T-helper 2 cell (primary cell): ENCODE measurements at regions not wholly inside any gene's neighbourhood (a gene's known extent, or its start where the extent isn't known, plus 50 kb on each side); places are given as distances from the start of the nearest gene placed in this dataset.

Source experiments
- DNase-seq, 5 experiments: peaks; one replicate each; pipeline versions ENCODE4 v3.0.0 to v3.0.0-alpha.2; 2012 to 2022

DNA sequence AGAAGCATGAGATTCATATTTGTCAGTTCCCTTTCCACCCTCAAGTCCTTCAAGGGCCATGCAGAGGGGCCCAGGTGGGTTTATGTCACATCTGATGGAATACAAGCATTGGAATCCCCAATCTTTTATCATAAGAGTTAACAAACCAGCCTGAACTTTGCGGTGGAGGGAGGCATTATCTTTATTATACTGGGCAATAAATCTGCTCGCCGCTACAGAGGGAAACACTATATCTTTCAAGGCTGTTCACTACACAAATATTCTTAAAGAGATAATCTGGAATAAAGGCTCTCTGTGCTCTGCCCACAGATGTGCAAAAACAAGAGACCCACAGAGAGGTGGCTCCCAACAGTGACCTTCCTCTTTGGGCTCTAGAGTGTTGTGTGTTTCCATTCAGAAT, 153.6 kb upstream of the PLEKHA5 start:
- DNase-seq, result no peak

DNA sequence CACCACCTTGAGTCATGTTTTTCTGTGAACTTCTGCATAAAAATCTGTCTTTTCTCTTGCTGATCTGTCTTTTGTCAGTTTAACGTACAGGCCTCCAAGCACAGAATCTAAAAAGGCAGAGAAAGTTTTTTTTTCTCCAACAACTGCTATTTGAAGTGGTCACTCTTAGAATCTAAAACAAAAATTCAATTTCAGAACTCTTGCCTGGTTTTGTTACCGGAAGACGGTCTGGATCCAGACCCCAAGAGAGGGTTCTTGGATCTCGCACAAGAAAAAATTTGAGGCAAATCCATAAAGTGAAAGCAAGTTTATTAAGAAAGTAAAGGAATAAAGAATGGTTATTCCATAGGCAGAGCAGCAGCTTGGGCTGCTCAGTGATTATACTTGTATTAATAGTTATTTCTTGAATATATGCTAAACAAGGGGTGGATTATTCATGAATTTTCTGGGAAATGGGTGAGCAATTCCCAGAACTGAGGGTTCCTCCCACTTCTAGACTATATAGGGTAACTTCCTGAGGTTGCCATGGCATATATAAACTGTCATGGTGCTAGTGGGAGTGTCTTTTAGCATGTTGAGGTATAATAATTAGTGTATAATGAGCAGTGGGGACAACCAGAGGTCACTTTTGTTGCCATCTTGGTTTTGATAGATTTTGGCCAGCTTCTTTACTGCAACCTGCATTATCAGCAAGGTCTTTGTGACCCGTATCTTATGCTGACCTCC, 150.0 kb upstream of the PLEKHA5 start:
- DNase-seq, result no peak

DNA sequence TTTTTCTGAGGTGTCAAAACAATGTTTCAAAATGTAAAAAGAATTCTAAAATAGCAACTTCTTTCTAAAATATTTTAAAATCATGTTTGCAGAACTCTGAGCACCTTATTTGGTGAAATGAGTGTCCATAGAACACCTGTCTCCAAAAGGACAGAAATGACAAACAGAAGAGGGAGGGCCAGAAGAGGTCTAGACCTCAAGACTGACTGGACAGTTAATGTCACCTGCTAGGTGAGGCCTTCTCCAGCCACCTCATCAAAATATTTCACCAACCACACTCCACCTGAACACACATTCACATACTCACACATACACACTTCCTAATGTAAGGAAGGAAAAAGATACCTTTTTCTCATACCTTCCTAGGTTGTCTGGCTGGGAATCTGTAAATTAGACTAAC, 147.8 kb upstream of the PLEKHA5 start:
- no peak for DNase-seq

DNA sequence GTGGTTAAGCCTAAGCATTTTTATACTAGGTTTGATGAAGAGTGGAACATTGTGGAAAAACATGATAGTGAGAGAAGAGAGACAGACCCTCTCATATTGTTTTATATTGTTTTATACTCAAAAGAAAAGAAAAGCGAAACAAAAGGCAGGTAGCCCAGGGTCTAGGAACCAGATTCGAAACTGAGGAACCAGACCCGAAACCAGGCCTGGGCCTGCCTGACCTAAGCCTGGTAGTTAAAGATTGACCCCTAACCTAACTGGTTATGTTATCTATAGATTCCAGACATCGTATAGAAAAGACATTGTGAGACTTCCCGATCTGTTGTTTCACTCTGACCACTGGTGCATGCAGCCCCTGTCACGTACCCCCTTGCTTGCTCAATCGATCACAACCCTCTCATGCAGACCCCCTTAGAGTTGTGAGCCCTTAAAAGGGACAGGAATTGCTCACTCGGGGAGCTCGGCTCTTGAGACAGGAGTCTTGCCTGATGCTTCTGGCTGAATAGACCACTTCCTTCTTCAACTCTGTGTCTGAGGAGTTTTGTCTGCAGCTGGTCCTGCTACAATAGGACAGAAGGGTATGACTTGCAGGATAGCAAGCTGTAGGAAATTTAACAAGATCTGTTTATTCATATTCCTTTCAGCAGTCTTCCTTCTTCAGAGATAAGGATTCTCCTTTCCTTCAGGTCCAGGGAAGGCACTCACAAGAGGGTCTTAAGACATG, 147.1 kb upstream of the PLEKHA5 start:
- no peak for DNase-seq

DNA sequence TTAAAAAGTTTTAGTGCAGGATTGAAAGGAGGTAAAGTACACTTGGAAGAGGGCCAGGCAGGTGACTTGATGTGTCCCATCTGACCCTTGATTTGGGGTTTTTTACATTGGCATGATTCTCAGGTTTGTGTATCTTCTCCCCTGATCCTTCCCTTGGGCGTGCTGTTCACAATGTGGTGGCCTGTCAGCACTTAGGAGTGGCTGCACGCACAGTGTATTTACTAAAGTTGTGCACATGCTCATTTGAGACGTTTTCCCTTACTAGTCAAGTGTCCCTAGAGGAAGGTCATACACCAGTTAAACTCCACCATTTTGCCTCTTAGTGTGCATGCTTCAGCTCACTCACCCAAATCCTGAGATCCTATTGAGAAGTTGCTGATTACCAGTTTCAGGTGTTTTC, 145.7 kb upstream of the PLEKHA5 start:
- DNase-seq, result no peak

DNA sequence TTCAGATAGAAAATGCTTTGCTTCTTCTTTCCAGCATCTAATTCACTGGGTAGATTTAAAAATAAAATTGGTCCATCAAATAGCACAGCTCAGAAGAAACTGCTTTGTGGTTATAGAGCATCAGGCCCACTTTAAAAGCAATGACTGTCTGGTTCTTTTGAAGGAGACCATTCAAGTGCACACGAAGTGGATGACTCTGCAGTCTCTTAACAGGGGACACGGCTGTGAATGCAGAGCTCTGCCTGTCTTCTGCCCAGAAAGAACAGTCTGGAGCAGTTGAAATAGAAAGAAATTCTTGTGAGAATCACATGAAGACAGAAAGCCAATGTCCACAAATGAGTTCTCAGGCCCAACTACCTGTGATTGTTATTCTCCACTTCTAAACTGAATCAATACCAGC, 138.7 kb upstream of the PLEKHA5 start:
- no peak for DNase-seq

DNA sequence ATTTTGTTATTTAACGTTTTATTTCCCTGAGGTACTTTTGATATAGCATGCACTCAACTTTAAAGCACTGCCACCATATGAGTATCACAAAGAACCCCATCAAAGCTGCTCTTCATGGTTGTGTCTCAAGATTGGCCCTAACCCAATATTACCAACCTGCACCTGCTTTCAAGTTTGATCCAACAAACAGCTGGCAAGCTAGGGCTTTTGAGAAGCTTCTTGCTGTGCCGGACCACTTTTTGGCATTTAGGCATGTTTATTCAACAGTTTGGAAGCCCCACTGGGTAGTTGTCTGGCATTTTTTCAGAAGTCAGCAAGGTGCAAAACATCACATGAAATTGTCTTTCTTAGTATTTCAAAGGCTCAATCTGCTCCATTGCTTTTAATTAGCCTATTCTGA, 137.2 kb upstream of the PLEKHA5 start:
- no peak for DNase-seq

DNA sequence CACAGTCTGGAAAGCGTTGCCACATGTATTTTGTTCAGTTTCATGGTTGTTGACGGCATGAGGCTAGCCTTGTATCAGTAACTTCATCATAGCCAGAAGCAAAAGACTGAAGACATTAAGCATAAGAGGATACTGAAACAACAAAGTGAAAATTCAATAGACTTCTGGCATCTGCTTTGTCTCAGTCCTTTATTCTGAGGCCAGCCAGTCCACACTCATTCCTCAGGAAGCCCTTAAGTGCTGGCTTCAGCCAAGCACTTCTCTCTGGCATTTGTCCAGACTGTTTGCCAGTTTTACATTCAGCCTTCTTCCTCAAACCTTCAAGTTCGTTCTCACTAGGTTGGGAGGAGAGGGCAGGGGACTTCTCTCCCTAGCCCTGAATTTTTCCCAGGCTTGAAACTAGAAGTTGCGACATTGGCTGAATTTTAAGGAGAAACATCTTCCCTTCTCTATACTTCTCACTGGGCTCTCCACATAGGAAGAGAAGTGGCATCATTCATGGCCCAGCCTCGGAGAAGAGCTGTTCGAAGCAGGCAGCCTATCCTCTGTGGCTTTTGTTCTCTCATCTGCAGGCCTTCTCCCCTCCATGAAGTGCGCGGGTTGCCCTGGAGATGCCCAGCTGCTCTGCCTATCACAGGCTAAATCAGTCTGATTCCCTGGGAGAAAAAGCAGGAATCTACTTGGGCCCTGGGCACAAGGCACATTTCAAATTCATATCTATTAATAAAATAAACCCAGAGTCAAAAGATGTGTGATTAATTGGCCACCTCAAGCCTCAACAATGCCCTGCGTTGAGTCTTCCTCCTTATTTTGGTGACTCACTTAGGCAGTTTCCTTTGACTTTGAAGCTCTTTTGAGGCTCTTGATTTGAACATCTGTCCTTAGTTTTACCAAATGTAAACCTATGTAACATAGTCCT, 130.9 kb upstream of the PLEKHA5 start:
- no peak for DNase-seq

DNA sequence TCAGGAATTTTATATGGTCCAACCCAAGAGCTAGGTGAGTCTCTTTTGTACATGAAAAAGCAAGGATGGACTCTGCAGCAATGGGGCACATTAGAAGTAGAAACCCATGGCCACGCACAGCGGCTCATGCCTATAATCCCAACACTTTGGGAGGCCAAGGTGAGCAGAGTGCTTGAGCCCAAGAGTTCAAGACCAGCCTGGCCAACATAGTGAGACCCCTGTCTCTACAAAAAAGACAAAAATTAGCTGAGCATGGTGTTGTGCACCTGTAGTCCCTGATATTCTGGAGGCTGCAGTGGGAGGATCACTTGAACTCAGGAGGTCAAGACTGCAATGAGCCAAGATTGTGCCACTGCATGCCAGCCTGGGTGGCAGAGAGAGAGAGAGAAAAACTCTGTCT, 128.7 kb upstream of the PLEKHA5 start:
- no peak for DNase-seq

DNA sequence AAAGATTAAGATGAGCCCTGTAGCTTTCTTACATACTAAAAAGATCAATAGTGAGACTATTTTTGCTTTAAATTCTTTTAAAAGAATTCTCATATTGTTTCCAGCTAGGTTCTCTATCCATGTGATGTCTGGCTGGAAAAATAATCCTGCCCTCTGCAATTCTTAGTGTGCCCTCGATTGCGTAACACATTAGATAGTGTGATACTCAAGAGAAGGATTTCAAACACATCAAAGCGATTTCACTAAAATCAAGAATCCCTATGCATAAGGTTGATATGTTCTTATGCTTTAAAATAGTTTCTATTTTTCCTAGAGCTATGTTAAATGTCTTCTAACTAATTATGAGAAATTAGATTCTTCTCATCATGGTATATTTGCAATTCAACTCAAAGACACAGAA, 127.3 kb upstream of the PLEKHA5 start:
- no peak for DNase-seq

DNA sequence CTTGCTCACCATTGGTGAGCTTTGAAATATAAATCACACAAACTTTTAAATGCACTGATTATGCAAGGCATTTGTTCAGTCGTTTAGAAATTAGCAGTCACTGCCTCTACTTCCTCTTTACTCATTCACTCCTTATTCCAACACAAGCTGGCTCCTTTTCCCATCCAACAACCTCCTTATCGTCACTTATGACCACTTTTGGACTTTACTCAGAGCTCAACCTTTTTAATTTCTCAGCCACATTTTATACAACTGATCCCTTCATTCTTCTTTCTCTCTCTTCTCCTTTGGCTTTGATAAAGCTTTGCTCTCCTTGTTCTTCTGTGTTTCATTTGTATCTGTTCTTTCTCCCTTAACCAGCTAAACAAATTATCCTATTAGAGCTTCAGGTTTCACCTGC, 126.4 kb upstream of the PLEKHA5 start:
- no peak for DNase-seq

DNA sequence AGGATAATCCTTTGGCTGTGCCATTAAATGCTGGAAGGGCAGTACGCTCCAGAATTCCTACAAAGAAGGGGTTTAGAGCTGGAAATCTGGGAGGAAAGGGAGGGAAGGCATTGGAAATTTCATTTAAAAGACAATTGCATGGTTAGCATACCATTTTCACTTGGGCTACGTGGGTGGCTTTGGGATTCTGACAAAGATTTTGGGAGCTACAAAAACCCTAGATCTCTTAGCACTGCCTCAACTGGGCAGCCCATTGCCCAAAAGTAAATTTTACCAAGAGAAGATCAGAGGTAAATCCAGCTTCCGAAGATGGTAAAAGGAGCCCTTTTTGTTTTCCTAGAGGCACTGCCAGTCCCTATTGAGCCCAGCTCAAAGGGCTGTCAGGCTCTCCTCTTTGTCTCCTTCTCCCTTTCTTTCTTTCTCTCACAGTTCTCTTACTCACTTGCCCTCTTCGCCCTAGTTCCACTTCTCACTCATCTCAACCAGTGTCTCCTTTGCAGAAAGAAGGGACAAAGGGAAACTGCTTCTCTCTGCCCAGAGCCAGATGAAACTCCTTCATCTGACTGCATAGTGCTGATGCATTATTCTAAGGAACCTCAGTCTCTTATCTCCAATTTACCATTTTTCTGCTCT, 125.4 kb upstream of the PLEKHA5 start:
- no peak for DNase-seq

DNA sequence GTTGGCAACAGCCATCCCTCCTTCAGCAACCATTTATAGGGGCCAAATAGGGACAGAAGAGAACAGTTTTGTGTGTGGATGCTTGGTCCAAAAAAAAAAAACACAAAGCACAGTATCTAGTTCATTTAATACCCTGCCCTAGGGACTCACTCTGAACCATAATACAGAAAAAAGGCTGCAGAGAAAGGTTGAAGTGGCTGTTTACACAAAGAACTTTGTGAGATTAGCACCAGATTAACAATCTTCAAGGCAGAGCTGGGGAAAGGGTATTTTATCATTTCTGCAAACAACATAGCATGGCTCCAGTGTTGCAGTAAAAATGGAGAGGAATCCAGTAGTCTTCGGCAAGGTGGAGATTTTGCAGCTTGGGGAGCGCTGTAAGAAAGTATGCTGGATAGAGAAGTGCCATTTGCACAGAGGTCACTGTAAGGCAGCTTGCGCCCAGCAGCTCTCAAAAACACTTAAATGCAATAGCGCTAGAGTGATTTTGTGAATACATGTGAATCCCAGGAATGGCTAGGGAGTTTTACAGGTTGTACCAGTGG, 124.2 kb upstream of the PLEKHA5 start:
- DNase-seq, result no peak

DNA sequence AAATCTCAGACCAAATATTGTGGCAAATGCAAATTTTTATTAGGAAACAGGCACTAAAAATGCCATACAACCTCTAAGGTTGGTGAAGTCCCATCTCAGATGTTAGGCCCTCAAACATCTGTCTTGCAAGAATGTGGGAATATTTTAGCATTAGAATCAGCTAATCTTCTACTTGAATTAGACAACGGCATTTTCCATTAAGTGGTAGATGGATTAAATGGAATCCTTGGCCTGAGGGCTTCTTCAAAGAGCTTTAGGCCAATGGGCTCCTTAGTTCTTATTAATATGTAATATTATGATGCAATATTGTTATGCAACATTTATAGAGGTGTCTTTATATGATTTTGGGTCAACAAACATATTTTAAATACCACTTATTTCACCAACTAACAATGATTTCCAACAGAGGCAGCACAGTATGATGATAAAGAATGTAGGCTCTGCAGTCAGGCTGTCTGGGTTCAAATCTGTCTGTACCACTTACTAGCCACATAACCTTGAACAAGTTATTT, 122.9 kb upstream of the PLEKHA5 start:
- DNase-seq, result no peak

DNA sequence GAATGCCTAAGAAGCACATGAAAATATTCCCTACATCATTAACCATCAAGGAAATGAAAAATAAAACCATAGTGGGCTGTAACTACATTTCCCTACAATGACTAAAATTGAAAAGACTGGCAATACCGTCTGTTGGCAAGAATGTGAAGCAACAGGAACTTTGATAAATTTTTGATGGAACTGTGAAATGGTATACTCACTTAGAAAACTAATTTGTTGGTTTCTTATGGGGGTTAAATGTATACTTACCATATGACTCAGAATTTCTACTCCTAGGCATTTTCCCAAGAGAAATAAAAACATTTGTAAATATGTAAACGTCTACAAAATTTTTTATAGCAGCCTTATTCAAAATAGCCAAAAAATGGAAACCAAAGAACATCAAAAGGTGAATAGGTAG, 121.4 kb upstream of the PLEKHA5 start:
- no peak for DNase-seq

DNA sequence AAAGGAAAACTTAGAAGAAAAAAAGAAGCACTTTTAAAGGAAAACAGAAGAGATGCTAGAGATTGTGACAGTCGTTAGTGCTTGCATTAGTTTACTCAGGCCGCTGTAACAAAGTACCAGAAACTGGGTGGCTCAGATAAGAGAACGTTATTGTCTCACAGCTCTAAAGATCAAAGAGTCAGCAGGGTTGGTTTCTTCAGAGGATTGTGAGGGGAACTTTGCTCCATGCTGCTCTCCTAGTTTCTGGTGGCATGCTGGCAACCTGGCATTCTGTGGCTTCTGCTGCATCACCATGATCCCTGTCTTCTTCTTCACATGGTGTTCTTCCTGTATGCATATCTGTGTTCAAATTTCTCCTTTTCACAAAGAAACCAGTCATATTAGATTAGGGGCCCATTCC, 119.4 kb upstream of the PLEKHA5 start:
- no peak for DNase-seq

DNA sequence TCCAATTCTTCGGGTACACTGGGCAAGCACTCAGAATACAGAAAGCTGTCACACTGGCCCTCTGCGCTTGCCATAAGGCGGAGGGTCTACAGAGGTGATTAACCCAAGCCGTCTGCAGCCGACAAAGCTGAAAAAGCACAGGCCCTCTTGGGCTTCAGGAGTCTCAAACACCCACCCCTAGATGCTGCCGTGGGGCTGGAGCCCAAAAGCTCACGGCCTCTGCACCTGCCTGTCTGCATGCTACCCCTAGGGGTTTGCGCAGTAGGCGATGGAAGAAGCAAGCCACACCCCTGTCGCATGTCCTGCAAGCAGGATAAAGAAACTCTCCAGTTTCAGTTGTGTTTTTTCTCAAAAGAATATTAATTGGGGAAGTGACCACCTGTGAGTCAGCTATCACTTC, 118.8 kb upstream of the PLEKHA5 start:
- no peak for DNase-seq

DNA sequence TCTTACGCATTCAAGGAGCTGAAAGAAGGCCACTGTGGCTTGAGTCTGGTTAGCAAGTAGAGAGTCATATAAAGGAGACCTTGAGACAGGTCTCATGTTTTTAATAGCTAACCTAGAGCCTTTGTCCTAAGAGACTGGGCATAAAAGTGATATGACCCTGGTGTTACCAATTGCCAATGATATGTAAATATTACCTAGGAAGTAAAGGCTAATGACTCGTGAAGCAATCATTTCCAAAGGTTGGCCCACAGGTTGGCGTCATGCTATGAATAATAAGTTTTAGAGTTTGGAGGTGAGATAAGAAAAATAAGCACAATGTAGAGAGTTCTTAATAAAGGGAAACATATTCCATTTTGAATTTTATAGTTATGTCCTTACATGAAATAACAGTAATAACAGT, 116.6 kb upstream of the PLEKHA5 start:
- DNase-seq, result no peak

DNA sequence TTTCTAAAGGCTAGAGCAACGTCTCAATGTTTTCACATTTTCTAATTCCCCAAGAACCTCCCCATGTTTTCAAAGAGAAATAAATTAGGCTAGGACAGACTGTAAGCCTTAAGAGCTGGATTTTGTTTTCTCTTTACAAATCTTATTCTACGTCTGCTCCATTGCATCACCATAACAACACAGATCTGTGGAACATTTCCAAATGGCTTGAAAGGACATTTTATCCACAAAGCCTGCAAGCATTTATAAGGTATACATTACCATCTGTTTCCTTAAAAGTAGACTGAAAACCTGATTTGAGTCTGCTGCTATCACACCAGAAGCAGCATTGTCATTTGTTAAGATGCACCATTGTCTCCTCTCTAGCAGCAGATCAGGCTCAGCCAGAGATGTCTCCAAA, 115.3 kb upstream of the PLEKHA5 start:
- no peak for DNase-seq

DNA sequence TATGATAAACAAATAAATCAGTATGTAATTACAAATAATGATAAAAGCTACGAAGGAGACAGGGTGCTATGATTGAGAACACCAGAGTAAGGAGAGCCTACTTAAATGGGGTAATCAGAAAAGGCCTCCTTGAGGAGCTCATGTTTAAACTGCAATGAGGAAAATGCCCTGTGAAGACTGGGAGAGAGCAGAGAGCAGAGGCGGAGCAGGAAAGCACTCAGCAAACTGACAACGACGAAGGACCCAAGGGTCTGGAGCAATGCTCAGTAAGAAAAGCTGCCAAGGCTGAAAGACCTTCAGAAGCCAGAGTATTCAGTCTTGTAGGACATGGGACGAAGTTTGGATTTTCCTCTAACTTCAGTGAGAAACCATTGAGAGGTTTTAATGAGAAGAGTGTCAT, 114.2 kb upstream of the PLEKHA5 start:
- DNase-seq, result no peak

DNA sequence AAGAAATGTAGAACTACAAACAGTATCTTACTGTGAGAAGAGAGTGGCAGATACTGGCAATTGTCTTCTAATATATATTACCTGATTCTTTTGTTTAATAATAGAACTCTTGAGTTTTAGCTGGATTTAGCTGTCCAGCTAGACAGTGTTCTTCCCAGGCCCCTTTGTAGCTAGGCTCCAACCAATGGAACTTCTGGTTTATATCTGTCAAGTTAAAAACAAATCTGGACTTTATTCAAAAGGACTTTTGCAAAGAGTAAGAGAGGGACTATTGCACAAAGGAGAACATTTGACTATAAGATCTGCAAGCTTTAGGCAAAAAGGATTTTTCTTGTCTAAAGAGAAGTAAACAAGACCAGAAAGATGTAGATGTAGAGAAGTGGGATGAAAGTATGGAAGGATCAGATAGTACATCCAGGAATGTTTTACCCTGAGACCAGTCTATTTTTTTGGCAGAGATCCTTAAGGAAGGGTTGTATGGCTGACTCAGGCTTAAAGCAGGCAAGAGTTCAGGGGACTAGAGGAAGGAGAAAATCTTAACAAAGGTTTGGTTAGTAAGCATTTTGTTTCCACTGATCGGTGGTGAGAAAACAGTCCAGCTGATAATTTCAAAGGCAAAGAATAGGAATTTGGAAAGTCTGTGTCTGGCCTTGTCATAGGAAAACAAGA, 111.1 kb upstream of the PLEKHA5 start:
- DNase-seq, result no peak

DNA sequence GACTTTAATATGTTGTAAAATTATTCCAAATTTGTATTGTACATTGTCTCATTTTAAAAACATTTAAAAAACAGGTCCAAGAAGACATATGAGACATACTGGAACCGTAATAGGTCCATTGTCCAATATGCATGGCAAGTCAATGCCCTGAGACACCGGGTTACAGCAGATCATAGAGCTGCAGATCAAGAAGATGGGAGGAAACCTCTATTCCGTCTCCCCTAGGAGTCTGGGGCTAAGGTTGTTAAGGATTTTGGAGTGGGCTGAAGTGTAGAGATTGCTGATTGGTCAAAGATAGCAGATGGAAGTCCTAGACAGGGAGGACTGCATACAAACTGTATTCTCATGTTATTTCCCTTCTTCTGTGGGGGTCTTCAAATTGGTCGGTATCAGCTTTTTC, 108.3 kb upstream of the PLEKHA5 start:
- no peak for DNase-seq
